ENCODE measurements at regions not wholly inside any gene's neighbourhood (a gene's known extent, or its start where the extent isn't known, plus 50 kb on each side); places are given as distances from the start of the nearest gene placed in this dataset.

DNA sequence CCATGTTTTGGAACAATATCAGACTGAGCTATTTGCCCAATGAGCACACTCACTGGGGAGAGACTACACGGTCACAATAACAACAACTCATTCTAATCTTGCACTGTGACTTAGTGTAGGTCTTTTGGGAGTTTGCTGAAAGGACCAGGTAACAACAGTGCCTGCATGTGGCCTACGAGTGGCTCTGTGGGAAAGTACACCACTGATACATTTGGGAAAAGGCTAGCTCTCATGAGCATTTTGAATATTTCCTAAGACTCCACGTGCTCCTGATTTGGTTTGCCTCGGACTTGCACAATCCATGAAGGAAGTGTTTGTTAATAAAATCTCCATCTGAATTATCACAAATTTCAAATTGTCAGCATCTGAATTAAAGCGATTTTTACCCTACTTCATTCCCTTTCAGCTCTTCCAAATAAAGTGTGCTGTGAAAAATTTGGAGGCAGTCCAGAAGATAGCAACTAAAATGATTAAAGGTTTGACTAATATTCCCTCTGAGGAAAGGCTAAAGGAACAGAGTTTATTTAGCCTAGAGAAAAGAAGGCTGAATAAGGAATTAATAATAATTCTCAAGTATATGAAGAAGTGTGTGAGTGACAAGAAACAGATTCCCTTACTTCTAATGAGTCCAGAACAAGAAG, 406.4 kb downstream of the PPARGC1A start:
- H3K27ac Mint-ChIP-seq (ENCODE audit: low read depth): no peak overlapping the region

DNA sequence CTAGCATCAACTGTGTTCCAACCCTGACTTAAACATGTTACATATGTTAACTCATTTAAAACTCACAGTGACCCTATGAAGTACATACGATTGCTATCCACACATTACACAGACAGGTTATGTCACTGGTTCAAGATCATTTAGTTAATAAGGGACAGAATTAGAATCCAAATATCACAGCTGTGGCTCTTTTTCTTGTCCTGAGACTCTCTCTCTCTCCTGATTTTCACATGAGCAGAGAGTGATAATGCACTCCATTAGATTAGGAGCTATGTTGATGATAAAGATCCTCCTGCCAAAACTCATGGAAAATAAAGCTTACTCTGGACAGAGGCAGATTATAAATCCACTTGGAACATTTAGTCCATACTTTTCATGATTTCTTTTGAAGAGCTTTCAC, 408.3 kb downstream of the PPARGC1A start:
- ATAC-seq (replicated peaks; ENCODE audit: extremely low read depth, poor library complexity, severe bottlenecking): no peak
- Mint-ChIP-seq H3K4me1 (no peaks in the 10 kb centered on the region), H3K36me3 (ENCODE audit: insufficient read depth) (no peaks in the 10 kb centered on the region), H3K27ac (ENCODE audit: low read depth) (no peak overlapping the region), H3K27me3 (no peaks in the 10 kb centered on the region), H3K9me3 (peaks cover 11% of the 10 kb centered on the region), H3K4me3 (no peak overlapping the region)
- no peak for DNase-seq (ENCODE audit: low spot score in 2 of 2)

More for the DNA sequence above, 406.4 kb downstream of the PPARGC1A start:
- H3K27me3 Mint-ChIP-seq: no peaks in the 10 kb centered on the region
- no peak overlapping the region for H3K4me3 Mint-ChIP-seq
- ATAC-seq (replicated peaks; ENCODE audit: extremely low read depth, poor library complexity, severe bottlenecking) (no peak), DNase-seq (ENCODE audit: low spot score in 2 of 2) (no peak)
- H3K36me3 Mint-ChIP-seq (ENCODE audit: insufficient read depth): no peaks in the 10 kb centered on the region
- no peaks in the 10 kb centered on the region for H3K4me1 Mint-ChIP-seq
- peaks cover 15% of the 10 kb centered on the region for H3K9me3 Mint-ChIP-seq

DNA sequence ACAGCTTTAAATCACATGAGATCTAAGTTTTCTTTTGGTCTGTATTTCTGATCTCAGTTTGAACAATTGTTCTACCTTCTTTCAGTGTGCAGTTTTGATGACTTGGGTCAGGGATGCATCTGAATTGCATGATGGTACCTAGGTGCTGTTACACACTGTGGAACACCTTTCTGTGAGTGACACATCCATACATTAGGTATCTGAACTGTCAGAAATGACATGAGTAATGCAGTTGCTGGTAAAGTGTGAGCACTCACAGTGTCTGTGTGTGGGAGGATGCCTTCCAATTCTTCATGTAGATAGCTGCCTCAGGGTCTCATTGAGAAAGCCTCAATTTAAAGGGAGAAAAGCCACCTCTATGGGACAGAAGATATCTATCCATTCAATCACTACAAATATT, 411.9 kb downstream of the PPARGC1A start:
- H3K4me1 Mint-ChIP-seq: no peaks in the 10 kb centered on the region
- H3K4me3 Mint-ChIP-seq: no peak overlapping the region
- H3K9me3 Mint-ChIP-seq: peaks cover 15% of the 10 kb centered on the region
- no peak overlapping the region for H3K27ac Mint-ChIP-seq (ENCODE audit: low read depth)
- no peaks in the 10 kb centered on the region for H3K36me3 Mint-ChIP-seq (ENCODE audit: insufficient read depth)
- DNase-seq (ENCODE audit: low spot score in 2 of 2): no peak
- H3K27me3 Mint-ChIP-seq: no peaks in the 10 kb centered on the region
- ATAC-seq (replicated peaks; ENCODE audit: extremely low read depth, poor library complexity, severe bottlenecking): no peak

DNA sequence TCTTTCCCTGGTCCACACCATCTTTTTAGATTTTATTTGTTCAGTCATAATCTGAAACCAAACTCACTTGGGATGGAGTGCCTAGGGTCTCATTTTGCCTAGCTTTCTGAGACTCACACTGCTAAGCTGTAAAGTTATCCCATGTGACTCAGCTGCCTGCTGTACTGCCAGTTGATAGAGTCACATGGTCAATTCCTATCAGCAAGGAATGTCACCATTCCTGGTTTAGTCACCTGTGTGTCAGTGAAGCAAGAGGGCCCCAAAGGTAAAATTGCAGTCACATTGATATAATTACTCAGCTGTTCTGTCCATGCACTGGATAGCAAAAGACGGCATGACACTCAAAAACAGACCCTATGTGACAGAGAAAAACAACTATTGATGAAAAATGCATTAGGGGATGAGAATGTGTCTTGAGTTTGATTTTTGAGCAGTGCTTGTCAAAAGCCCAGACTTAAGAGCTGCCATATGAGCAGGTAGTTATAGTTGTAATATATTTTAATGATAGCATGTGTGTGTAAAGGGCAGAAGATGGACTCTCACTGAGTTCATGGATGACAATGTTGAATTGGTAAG, 413.2 kb downstream of the PPARGC1A start:
- Mint-ChIP-seq H3K9me3 (peaks cover 22% of the 10 kb centered on the region), H3K4me1 (no peaks in the 10 kb centered on the region), H3K27me3 (no peaks in the 10 kb centered on the region), H3K4me3 (no peak overlapping the region), H3K27ac (ENCODE audit: low read depth) (no peak overlapping the region), H3K36me3 (ENCODE audit: insufficient read depth) (no peaks in the 10 kb centered on the region)
- no peak for DNase-seq (ENCODE audit: low spot score in 2 of 2)
- no peak for ATAC-seq (replicated peaks; ENCODE audit: extremely low read depth, poor library complexity, severe bottlenecking)

DNA sequence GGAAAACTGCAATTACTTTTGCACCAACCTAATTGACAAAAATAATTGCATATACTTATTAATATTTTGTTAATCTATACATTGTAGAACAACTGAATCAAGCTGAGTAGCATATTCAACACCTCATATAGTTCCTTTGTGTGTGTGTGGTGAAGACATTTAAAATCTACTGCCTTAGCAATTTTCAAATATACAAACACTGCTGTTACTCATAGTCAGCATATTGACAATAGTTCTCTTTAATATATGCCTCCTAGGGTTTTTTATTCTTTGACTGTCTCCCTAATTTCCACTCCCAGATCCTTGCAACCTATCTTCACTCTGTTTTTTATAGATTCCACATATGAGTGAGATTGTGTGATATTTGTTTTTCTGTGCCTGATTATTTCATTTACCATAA, 426.8 kb downstream of the PPARGC1A start:
- ATAC-seq (replicated peaks; ENCODE audit: extremely low read depth, poor library complexity, severe bottlenecking) (no peak), DNase-seq (ENCODE audit: low spot score in 2 of 2) (no peak)
- Mint-ChIP-seq H3K36me3 (ENCODE audit: insufficient read depth) (no peaks in the 10 kb centered on the region), H3K4me3 (no peak overlapping the region), H3K9me3 (peaks cover 44% of the 10 kb centered on the region), H3K4me1 (no peaks in the 10 kb centered on the region), H3K27me3 (no peaks in the 10 kb centered on the region), H3K27ac (ENCODE audit: low read depth) (no peak overlapping the region)

DNA sequence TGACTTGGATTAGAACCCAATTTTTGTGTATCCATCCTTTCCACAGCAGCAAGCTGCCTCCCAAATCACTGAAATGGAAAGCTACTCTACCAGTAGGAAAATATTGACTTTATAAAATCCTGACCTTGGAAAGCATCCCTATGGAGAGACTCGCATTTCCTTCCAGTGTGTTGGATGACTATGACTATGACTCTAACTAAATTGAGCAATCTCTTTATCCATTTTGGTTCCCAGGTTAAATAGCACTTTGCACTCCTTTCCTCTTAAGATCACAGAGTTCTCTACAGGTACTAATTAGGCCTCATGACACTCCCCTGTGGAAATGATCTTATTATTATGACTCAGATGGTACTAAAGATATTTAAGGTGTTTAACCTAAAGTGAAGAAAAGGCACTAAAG, 431.8 kb downstream of the PPARGC1A start:
- H3K4me3 Mint-ChIP-seq: no peak overlapping the region
- ATAC-seq (replicated peaks; ENCODE audit: extremely low read depth, poor library complexity, severe bottlenecking): no peak

DNA sequence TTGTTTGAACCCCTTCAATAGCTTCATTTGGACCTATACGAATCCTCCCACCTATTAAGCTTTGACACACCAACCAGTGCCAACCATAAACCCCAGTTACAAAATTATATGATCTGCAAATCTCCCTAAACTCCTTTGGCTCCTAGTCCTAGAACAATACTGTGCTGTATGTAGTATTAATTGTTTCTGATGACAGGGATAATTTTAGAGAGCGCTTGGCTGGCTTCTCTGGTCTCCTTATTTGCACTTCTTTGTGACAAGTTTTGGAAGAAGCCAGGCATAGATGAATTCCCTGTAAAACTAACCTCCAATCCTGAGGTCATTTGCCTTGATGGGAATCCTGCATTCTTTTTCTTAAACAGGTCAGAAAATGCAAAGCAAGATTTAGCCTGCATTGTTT, 433.0 kb downstream of the PPARGC1A start:
- Mint-ChIP-seq H3K36me3 (ENCODE audit: insufficient read depth) (no peaks in the 10 kb centered on the region), H3K4me1 (no peaks in the 10 kb centered on the region), H3K27ac (ENCODE audit: low read depth) (no peak overlapping the region), H3K4me3 (no peak overlapping the region), H3K27me3 (no peaks in the 10 kb centered on the region), H3K9me3 (peaks cover 34% of the 10 kb centered on the region)
- DNase-seq (ENCODE audit: low spot score in 2 of 2): no peak
- no peak for ATAC-seq (replicated peaks; ENCODE audit: extremely low read depth, poor library complexity, severe bottlenecking)

More for the DNA sequence above, 431.8 kb downstream of the PPARGC1A start:
- Mint-ChIP-seq H3K27me3 (no peaks in the 10 kb centered on the region), H3K9me3 (peaks cover 36% of the 10 kb centered on the region), H3K36me3 (ENCODE audit: insufficient read depth) (no peaks in the 10 kb centered on the region), H3K4me1 (no peaks in the 10 kb centered on the region), H3K27ac (ENCODE audit: low read depth) (no peak overlapping the region)
- DNase-seq (ENCODE audit: low spot score in 2 of 2): no peak

DNA sequence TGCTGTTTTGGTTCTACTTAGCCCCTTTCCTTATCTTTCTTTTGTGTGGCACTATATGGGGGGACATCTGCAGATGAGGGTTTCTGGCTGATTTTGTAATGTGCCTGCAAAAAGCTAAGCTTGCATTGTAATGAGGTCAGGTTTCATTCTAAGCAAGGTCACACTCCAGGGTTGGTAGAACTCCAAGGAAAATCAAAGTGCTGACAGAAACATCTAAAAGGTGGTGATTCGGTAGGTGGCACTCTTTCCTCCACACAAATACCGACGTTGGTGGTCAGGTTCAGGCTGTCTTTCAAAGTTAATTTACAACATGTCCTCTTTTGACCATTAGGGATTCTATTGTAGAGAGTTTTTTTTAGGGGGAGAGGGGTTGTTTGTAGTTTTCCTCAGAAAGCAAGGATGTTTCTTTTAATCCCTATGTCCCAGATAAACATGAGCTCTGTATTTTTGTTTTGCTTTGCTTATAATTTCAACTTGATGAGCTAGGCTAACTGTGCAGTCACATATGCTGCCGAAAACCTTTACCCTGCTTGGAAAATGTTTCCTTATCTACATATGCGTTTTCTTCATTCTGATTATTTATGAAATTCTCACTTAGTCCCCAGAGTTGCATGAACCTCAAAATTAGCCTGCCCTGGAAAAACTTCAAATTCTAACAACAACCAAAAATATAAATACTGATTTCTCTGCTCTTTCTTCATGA, 434.2 kb downstream of the PPARGC1A start:
- Mint-ChIP-seq H3K36me3 (ENCODE audit: insufficient read depth) (no peaks in the 10 kb centered on the region), H3K27ac (ENCODE audit: low read depth) (no peak overlapping the region), H3K9me3 (peaks cover 30% of the 10 kb centered on the region), H3K27me3 (no peaks in the 10 kb centered on the region), H3K4me3 (no peak overlapping the region), H3K4me1 (no peaks in the 10 kb centered on the region)
- ATAC-seq (replicated peaks; ENCODE audit: extremely low read depth, poor library complexity, severe bottlenecking) (no peak), DNase-seq (ENCODE audit: low spot score in 2 of 2) (no peak)

DNA sequence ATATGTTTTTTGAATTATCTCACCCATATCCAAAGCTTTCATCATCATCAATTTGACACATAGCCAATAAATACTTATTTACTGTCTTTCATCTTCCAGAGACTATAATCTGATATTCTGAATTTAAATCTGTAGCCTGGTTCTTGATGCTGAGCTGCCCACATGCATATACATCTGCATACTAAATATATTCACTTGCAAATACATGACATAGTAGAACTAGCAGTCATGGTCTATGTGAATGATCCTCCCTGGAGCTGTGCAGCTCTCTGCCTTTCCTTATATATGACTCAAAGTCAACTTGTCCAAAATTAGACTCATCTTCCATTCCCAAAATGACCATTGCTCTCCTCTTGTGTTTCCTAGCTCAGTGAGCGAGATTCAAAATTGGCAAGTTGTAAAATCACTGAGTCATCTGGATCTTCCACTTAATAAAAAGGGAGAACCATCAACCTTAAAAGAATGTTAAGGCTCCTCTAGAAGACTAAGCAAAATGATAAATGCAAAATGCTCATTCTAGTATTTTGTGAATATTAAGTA, 448.2 kb downstream of the PPARGC1A start:
- Mint-ChIP-seq H3K36me3 (ENCODE audit: insufficient read depth) (no peaks in the 10 kb centered on the region), H3K27ac (ENCODE audit: low read depth) (no peak overlapping the region), H3K27me3 (no peaks in the 10 kb centered on the region), H3K4me3 (no peak overlapping the region), H3K9me3 (peaks cover 28% of the 10 kb centered on the region), H3K4me1 (no peaks in the 10 kb centered on the region)
- ATAC-seq (replicated peaks; ENCODE audit: extremely low read depth, poor library complexity, severe bottlenecking): no peak
- no peak for DNase-seq (ENCODE audit: low spot score in 2 of 2)

DNA sequence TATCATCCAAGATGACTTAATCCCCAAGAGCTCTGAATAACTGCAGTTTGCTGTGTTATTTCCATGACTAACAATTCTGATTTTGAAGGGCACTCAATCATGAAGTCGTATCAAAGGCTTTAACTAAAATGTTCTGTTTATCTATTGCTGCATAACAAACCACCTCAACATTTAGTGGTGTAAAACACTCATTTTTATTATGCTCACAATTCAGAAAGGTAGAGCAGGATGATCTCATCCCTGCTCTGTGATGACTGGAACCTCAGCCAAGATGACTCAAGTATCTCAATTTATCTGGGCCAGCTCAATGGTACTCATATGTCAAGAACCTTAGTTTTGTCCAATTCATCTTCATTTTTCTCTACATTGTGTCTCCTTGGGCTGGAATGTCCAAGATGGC, 451.1 kb downstream of the PPARGC1A start:
- H3K27me3 Mint-ChIP-seq: no peaks in the 10 kb centered on the region
- H3K27ac Mint-ChIP-seq (ENCODE audit: low read depth): no peak overlapping the region
- H3K9me3 Mint-ChIP-seq: peaks cover 38% of the 10 kb centered on the region
- no peaks in the 10 kb centered on the region for H3K36me3 Mint-ChIP-seq (ENCODE audit: insufficient read depth)
- no peak overlapping the region for H3K4me3 Mint-ChIP-seq
- ATAC-seq (replicated peaks; ENCODE audit: extremely low read depth, poor library complexity, severe bottlenecking) (no peak), DNase-seq (ENCODE audit: low spot score in 2 of 2) (no peak)
- no peaks in the 10 kb centered on the region for H3K4me1 Mint-ChIP-seq

DNA sequence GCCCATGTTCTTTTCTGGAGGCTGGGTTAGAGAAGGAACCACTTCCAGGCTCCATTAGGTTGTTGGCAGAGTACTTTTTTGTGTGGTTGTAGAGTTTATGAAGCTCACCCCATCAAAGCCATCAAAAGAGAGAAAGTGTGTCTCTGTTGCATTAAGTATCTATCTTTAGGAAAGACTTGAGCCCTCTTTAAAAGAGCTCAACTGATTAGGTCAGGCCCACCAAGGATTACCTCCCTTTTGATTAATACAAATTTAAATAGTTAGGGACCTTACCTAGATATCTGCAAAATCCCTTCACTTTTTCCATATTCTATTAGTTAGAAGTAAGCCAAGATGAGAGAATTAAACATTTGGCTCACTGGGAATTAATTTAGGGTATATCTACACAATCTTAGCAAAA, 460.4 kb downstream of the PPARGC1A start:
- no peak for ATAC-seq (replicated peaks; ENCODE audit: extremely low read depth, poor library complexity, severe bottlenecking)
- Mint-ChIP-seq H3K4me3 (no peak overlapping the region), H3K27ac (ENCODE audit: low read depth) (no peak overlapping the region), H3K36me3 (ENCODE audit: insufficient read depth) (no peaks in the 10 kb centered on the region), H3K9me3 (peaks cover 42% of the 10 kb centered on the region), H3K4me1 (no peaks in the 10 kb centered on the region), H3K27me3 (no peaks in the 10 kb centered on the region)
- DNase-seq (ENCODE audit: low spot score in 2 of 2): no peak

DNA sequence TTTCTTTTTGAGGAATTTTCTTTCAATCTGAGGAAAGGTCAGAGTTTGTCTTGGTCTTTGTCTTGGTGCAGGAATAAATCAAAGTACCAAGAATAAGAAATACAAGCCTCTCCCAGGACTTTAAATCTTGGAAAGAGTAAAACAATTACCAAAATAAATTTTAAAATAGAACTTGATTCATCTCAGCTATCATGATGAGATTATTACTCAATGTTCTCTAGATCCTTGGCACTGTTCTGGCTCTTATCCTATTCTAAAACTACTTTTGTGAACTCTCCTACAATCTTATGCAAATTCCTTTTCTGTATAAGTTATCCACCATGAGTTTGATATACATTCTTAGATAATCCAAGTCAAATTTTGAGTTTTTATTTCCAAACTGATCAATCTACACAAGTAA, 464.3 kb downstream of the PPARGC1A start:
- H3K27ac Mint-ChIP-seq (ENCODE audit: low read depth): no peak overlapping the region
- no peak overlapping the region for H3K4me3 Mint-ChIP-seq
- H3K27me3 Mint-ChIP-seq: no peaks in the 10 kb centered on the region
- no peak for ATAC-seq (replicated peaks; ENCODE audit: extremely low read depth, poor library complexity, severe bottlenecking)
- DNase-seq (ENCODE audit: low spot score in 2 of 2): no peak
- H3K4me1 Mint-ChIP-seq: no peaks in the 10 kb centered on the region
- no peaks in the 10 kb centered on the region for H3K36me3 Mint-ChIP-seq (ENCODE audit: insufficient read depth)
- H3K9me3 Mint-ChIP-seq: peaks cover 37% of the 10 kb centered on the region

DNA sequence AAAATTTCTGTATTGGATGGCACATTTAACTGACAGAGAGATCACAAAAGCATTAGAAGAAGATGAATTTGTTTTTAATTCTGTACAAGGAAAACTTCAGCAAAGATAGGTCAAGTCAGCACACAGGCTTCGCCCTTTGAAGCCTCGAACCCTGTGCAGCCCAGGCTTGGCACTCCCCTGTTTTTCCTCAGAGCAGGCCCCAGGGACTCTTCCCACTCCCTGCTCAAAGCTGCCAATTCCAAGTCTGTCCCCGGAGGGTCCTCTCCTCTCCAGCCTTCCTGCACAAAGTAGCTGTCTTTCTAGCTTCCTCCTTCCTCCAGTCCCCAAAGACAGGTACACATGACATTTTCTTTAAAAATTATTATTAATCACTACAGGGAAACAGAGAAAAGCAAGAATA, 466.3 kb downstream of the PPARGC1A start:
- no peak for DNase-seq (ENCODE audit: low spot score in 2 of 2)
- Mint-ChIP-seq H3K36me3 (ENCODE audit: insufficient read depth) (no peaks in the 10 kb centered on the region), H3K27me3 (no peaks in the 10 kb centered on the region), H3K27ac (ENCODE audit: low read depth) (no peak overlapping the region), H3K4me3 (no peak overlapping the region), H3K9me3 (peaks cover 22% of the 10 kb centered on the region), H3K4me1 (no peaks in the 10 kb centered on the region)
- no peak for ATAC-seq (replicated peaks; ENCODE audit: extremely low read depth, poor library complexity, severe bottlenecking)

Measured in central memory CD8-positive, alpha-beta T cell (primary cell).